SJCRH30 (cell line): ENCODE measurements at regions not wholly inside any gene's neighbourhood (a gene's known extent, or its start where the extent isn't known, plus 50 kb on each side); places are given as distances from the start of the nearest gene placed in this dataset.
"Not testable (repeated sequence)": the region's sequence is repeated elsewhere in the genome, so short reads cannot be mapped to it uniquely, and the experiment has no call there.

ENCODE experiments used
- DNase-seq, 2 experiments: peaks; one replicate each; pipeline ENCODE4 v3.0.0-alpha.2; 2015 to 2020
- H3K27ac ChIP-seq: fragments of 250-450 bp; sonication (Bioruptor Pico); 2 replicates; pipeline ENCODE4 v1.5.1; 2020; ENCODE audit warnings: mild to moderate bottlenecking, moderate library complexity
- H3K27me3 ChIP-seq: fragments of 250-450 bp; sonication (Bioruptor Pico); 2 replicates; pipeline ENCODE4 v1.5.1; 2020; ENCODE audit warnings: mild to moderate bottlenecking, moderate library complexity
- H3K36me3 ChIP-seq: fragments of 250-450 bp; sonication (Bioruptor Pico); 2 replicates; pipeline ENCODE4 v1.5.1; 2020; ENCODE audit warnings: mild to moderate bottlenecking, moderate library complexity
- H3K4me1 ChIP-seq: fragments of 250-450 bp; sonication (Bioruptor Pico); 2 replicates; pipeline ENCODE4 v1.5.1; 2020; ENCODE audit warnings: mild to moderate bottlenecking, moderate library complexity
- H3K4me3 ChIP-seq: fragments of 250-450 bp; sonication (Bioruptor Pico); 2 replicates; pipeline ENCODE4 v1.5.1; 2020; ENCODE audit warnings: mild to moderate bottlenecking, moderate library complexity
- H3K9me3 ChIP-seq: fragments of 250-450 bp; sonication (Bioruptor Pico); replicated peaks from 2 replicates; pipeline ENCODE4 v1.5.1; 2020; ENCODE audit warnings: mild to moderate bottlenecking, moderate library complexity

GRCh38 chrX:137797926-137798325, 232.0 kb downstream of the ZIC3 start:
- not testable (repeated sequence) for DNase-seq, H3K4me1 ChIP-seq, H3K36me3 ChIP-seq, H3K27ac ChIP-seq, H3K9me3 ChIP-seq, H3K4me3 ChIP-seq, H3K27me3 ChIP-seq

GRCh38 chrX:137823257-137823656, 257.3 kb downstream of the ZIC3 start:
- H3K4me1 ChIP-seq, result no peaks in the 10 kb centered on the region
- H3K9me3 ChIP-seq, result no peaks in the 10 kb centered on the region
- no peak overlapping the region for H3K27ac ChIP-seq
- no peaks in the 10 kb centered on the region for H3K27me3 ChIP-seq
- H3K36me3 ChIP-seq, result no peaks in the 10 kb centered on the region
- no peak overlapping the region for H3K4me3 ChIP-seq
- DNase-seq, result no peak

- Histone ChIP-seq H3K4me3 (no peak overlapping the region), H3K4me1 (no peaks in the 10 kb centered on the region), H3K27ac (no peak overlapping the region), H3K36me3 (no peaks in the 10 kb centered on the region), H3K9me3 (no peaks in the 10 kb centered on the region), H3K27me3 (no peaks in the 10 kb centered on the region)
- peak in 1 of 2 experiments; percentile 12 for DNase-seq
Observed at GRCh38 chrX:137847376-137847775, 281.4 kb downstream of the ZIC3 start.

GRCh38 chrX:137848266-137848905, 282.5 kb downstream of the ZIC3 start:
- Histone ChIP-seq H3K9me3 (no peaks in the 10 kb centered on the region), H3K4me1 (no peaks in the 10 kb centered on the region), H3K36me3 (no peaks in the 10 kb centered on the region), H3K27ac (no peak overlapping the region), H3K27me3 (no peaks in the 10 kb centered on the region), H3K4me3 (no peak overlapping the region)
- no peak for DNase-seq

GRCh38 chrX:137852502-137852901, 286.6 kb downstream of the ZIC3 start:
- DNase-seq, result no peak
- no peak overlapping the region for H3K27ac ChIP-seq
- no peaks in the 10 kb centered on the region for H3K9me3 ChIP-seq
- no peaks in the 10 kb centered on the region for H3K4me1 ChIP-seq
- H3K4me3 ChIP-seq, result no peak overlapping the region
- H3K36me3 ChIP-seq, result no peaks in the 10 kb centered on the region
- H3K27me3 ChIP-seq, result no peaks in the 10 kb centered on the region

GRCh38 chrX:137855490-137855889, 289.6 kb downstream of the ZIC3 start:
- H3K27ac ChIP-seq, result no peak overlapping the region
- no peaks in the 10 kb centered on the region for H3K9me3 ChIP-seq
- H3K4me3 ChIP-seq, result no peak overlapping the region
- no peaks in the 10 kb centered on the region for H3K4me1 ChIP-seq
- H3K27me3 ChIP-seq, result no peaks in the 10 kb centered on the region
- no peaks in the 10 kb centered on the region for H3K36me3 ChIP-seq
- DNase-seq, result no peak

DNA sequence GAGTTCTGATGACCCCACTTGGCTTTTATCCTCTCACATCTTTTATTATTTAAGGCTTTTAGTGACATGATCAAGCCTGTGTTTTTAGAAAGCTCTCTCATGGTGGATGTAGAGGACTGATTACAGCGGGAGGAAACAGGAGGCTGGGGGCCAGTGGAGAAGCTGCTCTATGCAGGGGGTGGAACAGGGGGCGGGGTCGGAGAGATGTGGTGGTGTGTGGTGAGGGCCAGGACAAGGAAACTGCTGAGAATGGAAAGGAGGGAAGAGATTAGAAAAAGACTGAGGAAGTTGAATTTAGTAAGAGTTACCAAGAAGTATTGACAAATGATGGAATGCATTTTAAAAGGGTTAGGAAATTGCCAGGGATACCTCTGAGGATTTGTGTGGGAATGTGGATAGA, 292.2 kb downstream of the ZIC3 start:
- H3K36me3 ChIP-seq, result no peaks in the 10 kb centered on the region
- H3K4me1 ChIP-seq, result no peaks in the 10 kb centered on the region
- no peak overlapping the region for H3K27ac ChIP-seq
- no peak overlapping the region for H3K4me3 ChIP-seq
- H3K9me3 ChIP-seq, result no peaks in the 10 kb centered on the region
- no peaks in the 10 kb centered on the region for H3K27me3 ChIP-seq
- no peak for DNase-seq

GRCh38 chrX:137878401-137878800, 312.5 kb downstream of the ZIC3 start:
- Histone ChIP-seq H3K27me3 (no peaks in the 10 kb centered on the region), H3K27ac (no peak overlapping the region), H3K4me3 (no peak overlapping the region), H3K36me3 (no peaks in the 10 kb centered on the region), H3K9me3 (no peaks in the 10 kb centered on the region), H3K4me1 (no peaks in the 10 kb centered on the region)
- no peak for DNase-seq

DNA sequence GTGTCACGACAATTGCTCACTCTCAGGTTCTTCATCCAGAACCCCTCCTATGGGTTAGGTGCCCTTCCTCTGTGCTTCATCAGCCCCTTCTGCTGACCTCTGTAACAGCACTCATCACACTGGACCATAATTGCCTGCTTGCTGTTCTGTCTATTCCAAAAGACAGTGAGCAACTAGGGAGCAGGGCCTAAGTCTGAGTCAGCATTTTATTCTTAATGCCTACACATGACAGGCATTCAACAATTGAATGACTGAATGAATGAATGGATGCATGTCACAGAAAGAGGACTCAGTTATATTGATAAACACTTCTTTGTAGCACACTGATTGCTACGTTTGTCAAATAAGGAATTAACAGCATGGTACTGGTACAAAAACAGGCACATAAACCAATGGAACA, 317.0 kb downstream of the ZIC3 start:
- Histone ChIP-seq H3K27ac (no peak overlapping the region), H3K4me1 (no peaks in the 10 kb centered on the region), H3K36me3 (no peaks in the 10 kb centered on the region), H3K4me3 (no peak overlapping the region), H3K9me3 (no peaks in the 10 kb centered on the region), H3K27me3 (no peaks in the 10 kb centered on the region)
- no peak for DNase-seq

DNA sequence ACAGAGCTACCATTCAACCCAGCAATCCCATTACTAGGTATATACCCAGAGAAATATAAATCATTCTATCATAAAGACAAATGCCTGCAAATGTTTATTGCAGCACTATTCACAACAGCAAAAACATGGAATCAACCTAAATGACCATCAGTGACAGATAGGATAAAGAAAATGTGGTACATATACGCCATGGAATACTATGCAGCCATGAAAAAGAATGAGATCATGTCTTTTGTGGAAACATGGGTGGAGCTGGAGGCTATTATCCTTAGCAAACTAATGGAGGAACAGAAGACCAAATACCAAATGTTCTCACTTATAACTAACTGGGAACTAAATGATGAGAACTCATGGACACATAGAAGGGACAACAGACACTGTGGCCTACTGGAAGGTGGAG, 318.9 kb downstream of the ZIC3 start:
- H3K27me3 ChIP-seq, H3K4me1 ChIP-seq, H3K4me3 ChIP-seq, DNase-seq, H3K9me3 ChIP-seq, H3K27ac ChIP-seq, H3K36me3 ChIP-seq: not testable (repeated sequence)

DNA sequence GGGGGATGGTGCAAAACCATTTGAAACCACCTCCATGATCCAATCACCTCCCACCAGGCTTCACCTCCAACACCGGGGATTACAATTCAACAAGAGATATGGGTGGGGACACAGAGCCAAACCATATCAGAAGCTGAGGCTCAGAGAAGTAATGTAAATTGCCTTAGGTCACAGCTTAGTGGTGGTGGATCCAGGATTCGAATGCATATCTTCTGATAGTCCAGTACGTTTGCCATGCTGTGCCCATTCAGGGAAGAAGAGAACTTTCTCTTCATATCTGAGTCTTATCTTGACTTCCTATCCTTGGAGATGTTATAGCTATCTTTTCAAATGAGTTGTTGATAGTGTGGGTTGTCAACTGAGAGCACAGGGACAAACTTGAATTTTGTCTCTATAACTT, 325.5 kb downstream of the ZIC3 start:
- Histone ChIP-seq H3K4me3 (no peak overlapping the region), H3K36me3 (no peaks in the 10 kb centered on the region), H3K27ac (no peak overlapping the region), H3K4me1 (no peaks in the 10 kb centered on the region), H3K9me3 (no peaks in the 10 kb centered on the region), H3K27me3 (no peaks in the 10 kb centered on the region)
- no peak for DNase-seq

- no peaks in the 10 kb centered on the region for H3K36me3 ChIP-seq
- H3K4me1 ChIP-seq, result no peaks in the 10 kb centered on the region
- no peak for DNase-seq
- no peaks in the 10 kb centered on the region for H3K9me3 ChIP-seq
- H3K4me3 ChIP-seq, result no peak overlapping the region
- no peak overlapping the region for H3K27ac ChIP-seq
- no peaks in the 10 kb centered on the region for H3K27me3 ChIP-seq
Observed at GRCh38 chrX:137896123-137896522, 330.2 kb downstream of the ZIC3 start.

GRCh38 chrX:137915466-137915865, 349.5 kb downstream of the ZIC3 start:
- DNase-seq, result no peak
- H3K27ac ChIP-seq, result no peak overlapping the region
- H3K4me1 ChIP-seq, result no peaks in the 10 kb centered on the region
- no peaks in the 10 kb centered on the region for H3K9me3 ChIP-seq
- no peak overlapping the region for H3K4me3 ChIP-seq
- no peaks in the 10 kb centered on the region for H3K36me3 ChIP-seq
- no peaks in the 10 kb centered on the region for H3K27me3 ChIP-seq

GRCh38 chrX:137916090-137916746, 350.3 kb downstream of the ZIC3 start:
- DNase-seq, result no peak
- no peaks in the 10 kb centered on the region for H3K9me3 ChIP-seq
- H3K4me1 ChIP-seq, result no peaks in the 10 kb centered on the region
- H3K4me3 ChIP-seq, result no peak overlapping the region
- H3K27me3 ChIP-seq, result no peaks in the 10 kb centered on the region
- no peaks in the 10 kb centered on the region for H3K36me3 ChIP-seq
- no peak overlapping the region for H3K27ac ChIP-seq

GRCh38 chrX:137926090-137926489, 360.2 kb downstream of the ZIC3 start:
- no peaks in the 10 kb centered on the region for H3K27me3 ChIP-seq
- peak in 1 of 2 experiments; percentile 13 for DNase-seq
- no peaks in the 10 kb centered on the region for H3K4me1 ChIP-seq
- no peak overlapping the region for H3K27ac ChIP-seq
- no peaks in the 10 kb centered on the region for H3K36me3 ChIP-seq
- no peak overlapping the region for H3K4me3 ChIP-seq
- no peaks in the 10 kb centered on the region for H3K9me3 ChIP-seq

DNA sequence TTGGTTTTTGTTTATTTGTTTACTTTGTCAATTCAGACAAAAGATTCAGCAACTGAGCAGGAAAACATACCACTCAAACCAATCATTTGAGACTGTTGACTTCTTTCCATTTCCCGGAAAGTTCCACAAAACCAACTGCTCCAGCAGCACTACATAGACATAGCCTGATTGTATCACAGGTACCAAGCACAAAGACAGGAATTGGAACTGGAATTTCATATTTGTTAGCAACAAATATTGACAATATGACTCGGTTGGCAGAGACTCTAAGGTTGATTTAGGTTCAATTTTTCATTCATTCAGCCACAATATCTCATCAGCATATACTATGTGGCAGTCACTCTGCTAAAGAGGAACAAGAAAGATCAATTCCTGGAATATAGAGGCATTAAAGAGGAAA, 364.0 kb downstream of the ZIC3 start:
- no peak overlapping the region for H3K27ac ChIP-seq
- no peak overlapping the region for H3K4me3 ChIP-seq
- H3K9me3 ChIP-seq, result no peaks in the 10 kb centered on the region
- no peak for DNase-seq
- H3K4me1 ChIP-seq, result no peaks in the 10 kb centered on the region
- H3K36me3 ChIP-seq, result no peaks in the 10 kb centered on the region
- no peaks in the 10 kb centered on the region for H3K27me3 ChIP-seq
